CD14-positive monocyte (primary cell): ENCODE measurements at regions not wholly inside any gene's neighbourhood (a gene's known extent, or its start where the extent isn't known, plus 50 kb on each side); places are given as distances from the start of the nearest gene placed in this dataset.

Experiments
- DNase-seq, 3 donors: peaks; one replicate each; pipeline ENCODE4 v3.0.0-alpha.2; 2011 to 2022
- H2AFZ ChIP-seq: 2 replicates; pipeline ENCODE4 v1.6.0; 2012; ENCODE audit warnings: mild to moderate bottlenecking, low read depth, low read length, inconsistent platforms; ENCODE audit not compliant: insufficient read depth, poor library complexity, severe bottlenecking
- H3K27ac ChIP-seq, 2 donors: 1 replicate in 1 of 2; 2 replicates in 1 of 2; pipeline ENCODE4 v1.5.1; 2012 to 2013; ENCODE audit warnings: low read length in 2 of 2, control low read depth in 1 of 2, inconsistent platforms in 1 of 2, low read depth in 1 of 2, mild to moderate bottlenecking in 1 of 2
- H3K27me3 ChIP-seq, 2 donors: one replicate each; pipeline versions ENCODE4 v1.6.0 to v1.6.1; 2011 to 2013; ENCODE audit warnings: low read length in 2 of 2; ENCODE audit not compliant: control insufficient read depth in 2 of 2, insufficient read depth in 2 of 2
- H3K36me3 ChIP-seq, 2 donors: replicated peaks in 1 of 2; 1 replicate in 1 of 2; 2 replicates in 1 of 2; pipeline versions ENCODE4 v1.5.1 to v1.6.1; 2012 to 2013; ENCODE audit warnings: low read length in 2 of 2, control low read depth in 1 of 2, inconsistent platforms in 1 of 2, mild to moderate bottlenecking in 1 of 2; ENCODE audit not compliant: insufficient read depth in 2 of 2, control insufficient read depth in 1 of 2
- H3K4me1 ChIP-seq, 2 donors: 1 replicate in 1 of 2; 2 replicates in 1 of 2; pipeline versions ENCODE4 v1.5.1 to v1.6.1; 2012 to 2013; ENCODE audit warnings: low read length in 2 of 2, control low read depth in 1 of 2, inconsistent platforms in 1 of 2, mild to moderate bottlenecking in 1 of 2, moderate library complexity in 1 of 2; ENCODE audit not compliant: insufficient read depth in 2 of 2, control insufficient read depth in 1 of 2
- H3K4me2 ChIP-seq: replicated peaks from 2 replicates; pipeline ENCODE3; 2012; ENCODE audit warnings: low read length, moderate library complexity, mild to moderate bottlenecking; ENCODE audit not compliant: poor library complexity, severe bottlenecking; ENCODE audit errors: extremely low read depth
- H3K4me3 ChIP-seq, 3 experiments: fragments of 200-600 bp in 1 of 3; sonication (generic) in 1 of 3; replicated peaks in 1 of 3; 1 replicate in 2 of 3; 2 replicates in 1 of 3; pipeline ENCODE4 v1.5.1; 2011 to 2013; ENCODE audit warnings: low read length in 3 of 3, mild to moderate bottlenecking in 3 of 3, control low read depth in 2 of 3, low read depth in 2 of 3, inconsistent platforms in 1 of 3, moderate library complexity in 1 of 3
- H3K79me2 ChIP-seq: 2 replicates; pipeline ENCODE4 v1.6.0; 2012; ENCODE audit warnings: mild to moderate bottlenecking, control low read depth, inconsistent platforms, low read length, moderate library complexity; ENCODE audit not compliant: insufficient read depth
- H3K9ac ChIP-seq: 2 replicates; pipeline ENCODE4 v1.6.0; 2017; ENCODE audit warnings: low read length, mild to moderate bottlenecking; ENCODE audit not compliant: insufficient read depth, poor library complexity, severe bottlenecking
- H3K9me3 ChIP-seq, 2 donors: replicated peaks in 1 of 2; 1 replicate in 1 of 2; 2 replicates in 1 of 2; pipeline versions ENCODE4 v1.5.1 to v1.6.1; 2012 to 2013; ENCODE audit warnings: low read length in 2 of 2, control low read depth in 1 of 2; ENCODE audit not compliant: control insufficient read depth in 1 of 2, insufficient read depth in 1 of 2
- H4K20me1 ChIP-seq: 2 replicates; pipeline ENCODE4 v1.6.0; 2012; ENCODE audit warnings: mild to moderate bottlenecking, low read length, control low read depth, moderate library complexity; ENCODE audit not compliant: insufficient read depth
- H3K27ac Mint-ChIP-seq, 7 donors: one replicate each; pipeline ENCODE4 v1.8.0; 2020; ENCODE audit warnings: mild to moderate bottlenecking in 7 of 7, mixed read lengths in 7 of 7, moderate library complexity in 6 of 7, inconsistent platforms in 2 of 7
- H3K27me3 Mint-ChIP-seq, 3 donors: one replicate each; pipeline ENCODE4 v1.8.0; 2021 to 2022; ENCODE audit warnings: low read depth in 3 of 3, mild to moderate bottlenecking in 3 of 3, mixed read lengths in 3 of 3, moderate library complexity in 3 of 3, inconsistent platforms in 1 of 3
- H3K36me3 Mint-ChIP-seq, 2 donors: one replicate each; pipeline ENCODE4 v1.8.0; 2020; ENCODE audit warnings: mixed read lengths in 2 of 2, inconsistent platforms in 1 of 2, mild to moderate bottlenecking in 1 of 2
- H3K4me1 Mint-ChIP-seq: one replicate; pipeline ENCODE4 v1.8.0; 2020; ENCODE audit warnings: mild to moderate bottlenecking, mixed read lengths
- H3K4me3 Mint-ChIP-seq, 2 donors: one replicate each; pipeline ENCODE4 v1.8.0; 2020; ENCODE audit warnings: mild to moderate bottlenecking in 2 of 2, mixed read lengths in 2 of 2, moderate library complexity in 1 of 2
- H3K9me3 Mint-ChIP-seq, 7 donors: one replicate each; pipeline ENCODE4 v1.8.0; 2020 to 2022; ENCODE audit warnings: mixed read lengths in 7 of 7, mild to moderate bottlenecking in 6 of 7, moderate library complexity in 6 of 7, inconsistent platforms in 2 of 7
- CTCF ChIP-seq: fragments of 200-600 bp; IDR thresholded peaks from one replicate; pipeline ENCODE4 v1.8.0; 2022; ENCODE audit warnings: antibody characterized with exemption, mild to moderate bottlenecking
- WGBS: methylation state at CpG from one replicate; pipeline ENCODE4 v1.1.5; 2013; ENCODE audit warnings: missing lambda C conversion rate; ENCODE audit not compliant: insufficient coverage; 5-methylcytosine and 5-hydroxymethylcytosine counted together
- intact Hi-C, 2 donors: fragments of 100-400 bp; cut with micrococcal nuclease; formaldehyde crosslinking; loops; one replicate each; pipeline versions ENCODE4 v1.15.0 to v1.15.1; 2023

GRCh38 chr9:10957878-10958277 is 345.1 kb upstream of the PTPRD start:
- no peaks in the 10 kb centered on the region for H3K27me3 ChIP-seq
- H3K36me3 ChIP-seq: no peaks in the 10 kb centered on the region
- DNase-seq: no peak
- H3K4me3 ChIP-seq: no peak overlapping the region
- H3K9me3 Mint-ChIP-seq: peaks cover 0 to 14% (median 2%) of the 10 kb centered on the region in 7 donors
- peaks cover 6 to 7% of the 10 kb centered on the region in 2 donors for H3K9me3 ChIP-seq
- no peak overlapping the region for H3K27ac ChIP-seq
- no peaks in the 10 kb centered on the region for H3K4me1 Mint-ChIP-seq
- TF ChIP-seq CTCF: no peak
- no peak overlapping the region for H2AFZ ChIP-seq
- no peak overlapping the region for H3K9ac ChIP-seq
- intact Hi-C loops: no loop called here
- no peak overlapping the region for H3K27ac Mint-ChIP-seq
- no peak overlapping the region for H3K4me2 ChIP-seq
- no peaks in the 10 kb centered on the region for H3K4me1 ChIP-seq
- no peaks in the 10 kb centered on the region for H3K27me3 Mint-ChIP-seq
- H3K79me2 ChIP-seq: no peaks in the 10 kb centered on the region
- no peaks in the 10 kb centered on the region for H3K36me3 Mint-ChIP-seq
- no peaks in the 10 kb centered on the region for H4K20me1 ChIP-seq
- no peak overlapping the region for H3K4me3 Mint-ChIP-seq

DNA sequence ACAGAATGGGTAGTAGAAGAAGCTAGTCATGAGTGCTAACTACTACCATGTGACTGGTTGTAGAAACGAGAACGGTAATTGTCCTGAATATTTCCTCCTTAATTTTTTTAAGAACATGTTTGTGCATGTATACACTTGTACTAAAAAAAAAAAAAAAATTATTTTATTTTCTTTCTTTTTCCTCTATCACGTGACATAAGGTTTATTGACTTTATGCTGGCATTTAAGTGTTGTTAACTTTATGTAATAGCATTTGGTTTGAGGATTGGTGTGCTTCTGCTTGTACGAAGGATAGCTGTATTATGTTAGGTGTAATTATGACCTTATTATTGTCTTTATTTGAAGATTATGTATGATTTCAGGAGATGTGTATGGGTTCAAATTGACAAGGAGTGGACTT is 349.1 kb upstream of the PTPRD start:
- no peaks in the 10 kb centered on the region for H3K36me3 Mint-ChIP-seq
- WGBS: 100% methylated on average over 1 of the region's 4 CpGs
- intact Hi-C loops: no loop called here

More for the DNA sequence above, 349.1 kb upstream of the PTPRD start:
- Histone ChIP-seq H2AFZ (no peak overlapping the region), H3K9me3 (peaks cover 6 to 7% of the 10 kb centered on the region in 2 donors), H4K20me1 (no peaks in the 10 kb centered on the region), H3K9ac (no peak overlapping the region), H3K27ac (no peak overlapping the region), H3K36me3 (no peaks in the 10 kb centered on the region), H3K4me2 (no peak overlapping the region), H3K4me3 (no peak overlapping the region), H3K4me1 (no peaks in the 10 kb centered on the region), H3K27me3 (no peaks in the 10 kb centered on the region), H3K79me2 (no peaks in the 10 kb centered on the region)
- H3K27me3 Mint-ChIP-seq: peaks cover 0 to 3% (median 0%) of the 10 kb centered on the region in 3 donors
- no peak for TF ChIP-seq CTCF
- no peak for DNase-seq
- H3K9me3 Mint-ChIP-seq: peaks cover 0 to 16% (median 4%) of the 10 kb centered on the region in 7 donors
- H3K27ac Mint-ChIP-seq: no peak overlapping the region
- no peaks in the 10 kb centered on the region for H3K4me1 Mint-ChIP-seq
- H3K4me3 Mint-ChIP-seq: no peak overlapping the region
